ENCODE measurements at regions not wholly inside any gene's neighbourhood (a gene's known extent, or its start where the extent isn't known, plus 50 kb on each side); places are given as distances from the start of the nearest gene placed in this dataset.
"Not testable (repeated sequence)": the region's sequence is repeated elsewhere in the genome, so short reads cannot be mapped to it uniquely, and the experiment has no call there.

GRCh38 chr15:22735067-22735466 is 51.4 kb upstream of the NIPA1 start:
- H3K27me3 ChIP-seq (ENCODE audit: control insufficient read depth, insufficient read depth, low read length), result not testable (repeated sequence)

GRCh38 chr15:22735781-22736180 is 50.7 kb upstream of the NIPA1 start:
- no peaks in the 10 kb centered on the region for H3K27me3 ChIP-seq (ENCODE audit: control insufficient read depth, insufficient read depth, low read length)
- H3K4me3 ChIP-seq (ENCODE audit: low read length), result no peak overlapping the region
- DNase-seq, result no peak
- H3K27ac ChIP-seq (ENCODE audit: low read length), result no peak overlapping the region
- WGBS (ENCODE audit: insufficient coverage), result no CpG with 5 or more reads among the region's 3 CpGs
- H3K36me3 ChIP-seq (ENCODE audit: control insufficient read depth, insufficient read depth, low read length), result no peaks in the 10 kb centered on the region
- no peaks in the 10 kb centered on the region for H3K9me3 ChIP-seq (replicated peaks; ENCODE audit: control insufficient read depth, low read depth, low read length)
- no peaks in the 10 kb centered on the region for H3K4me1 ChIP-seq (ENCODE audit: control insufficient read depth, insufficient read depth, low read length)

More at GRCh38 chr15:22735067-22735466, 51.4 kb upstream of the NIPA1 start:
- no CpG with 5 or more reads among the region's 4 CpGs for WGBS (ENCODE audit: insufficient coverage)
- H3K4me3 ChIP-seq (ENCODE audit: low read length); H3K9me3 ChIP-seq (replicated peaks; ENCODE audit: control insufficient read depth, low read depth, low read length); H3K4me1 ChIP-seq (ENCODE audit: control insufficient read depth, insufficient read depth, low read length); H3K36me3 ChIP-seq (ENCODE audit: control insufficient read depth, insufficient read depth, low read length); DNase-seq; H3K27ac ChIP-seq (ENCODE audit: low read length): not testable (repeated sequence)

GRCh38 chr15:22736200-22736599 is 50.2 kb upstream of the NIPA1 start:
- H3K4me1 ChIP-seq (ENCODE audit: control insufficient read depth, insufficient read depth, low read length); H3K27me3 ChIP-seq (ENCODE audit: control insufficient read depth, insufficient read depth, low read length); H3K9me3 ChIP-seq (replicated peaks; ENCODE audit: control insufficient read depth, low read depth, low read length); H3K27ac ChIP-seq (ENCODE audit: low read length); H3K4me3 ChIP-seq (ENCODE audit: low read length); DNase-seq; H3K36me3 ChIP-seq (ENCODE audit: control insufficient read depth, insufficient read depth, low read length): not testable (repeated sequence)
